Left colon (tissue), 2 donors: ENCODE measurements at regions not wholly inside any gene's neighbourhood (a gene's known extent, or its start where the extent isn't known, plus 50 kb on each side); places are given as distances from the start of the nearest gene placed in this dataset.

Source experiments
- ATAC-seq: fragments of 200-7000 bp; cut with Tn5 transposase; one replicate; pipeline ENCODE4 v1.9.1; 2020; ENCODE audit warnings: mild to moderate bottlenecking, moderate library complexity
- DNase-seq, 2 donors: peaks; one replicate each; pipeline ENCODE4 v3.0.0-alpha.2; 2020
- intact Hi-C, 2 donors: fragments of 100-400 bp; cut with DNase I in 1 of 2; cut with micrococcal nuclease in 1 of 2; formaldehyde crosslinking; loops; one replicate each; pipeline versions ENCODE4 v1.11.2 to v1.14.0; 2022; cut with DNase I, micrococcal nuclease
- donor health status: DM: no; HTN: no; CAD: no.
- donor health status: DM: yes; HTN: yes; CAD: no.

GRCh38 chr5:155460501-155460931 lies 447.0 kb downstream of the KIF4B start:
- intact Hi-C loops: no loop called here
- ATAC-seq: no peak
- DNase-seq: no peak

GRCh38 chr5:155461304-155461703 lies 447.7 kb downstream of the KIF4B start:
- intact Hi-C loops: no loop called here
- DNase-seq (no peak), ATAC-seq (no peak)

GRCh38 chr5:155466851-155467250 lies 453.3 kb downstream of the KIF4B start:
- intact Hi-C loops: no loop called here
- ATAC-seq (no peak), DNase-seq (no peak)

- no peak for ATAC-seq
- intact Hi-C loops: no loop called here
- DNase-seq: no peak
These were observed 457.5 kb downstream of the KIF4B start for GRCh38 chr5:155471027-155471426.

DNA sequence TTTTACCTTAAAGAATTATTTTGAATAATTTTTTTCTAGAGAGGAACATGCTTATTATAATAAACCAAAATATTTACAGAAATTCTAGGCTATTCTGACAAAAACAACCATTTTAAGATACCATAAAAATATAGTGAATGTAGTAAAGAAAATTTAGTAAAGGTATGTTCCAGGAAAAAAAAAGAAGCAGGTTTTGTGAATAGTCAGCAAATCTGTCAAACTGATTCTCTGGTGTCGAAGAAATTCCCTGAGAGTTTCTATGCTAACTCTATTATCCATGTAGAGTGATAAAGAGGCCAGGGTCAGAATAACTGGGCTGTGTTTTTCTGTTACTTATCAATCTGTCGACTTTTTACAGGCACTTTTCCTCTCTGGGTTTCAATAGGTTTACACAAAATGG lies 459.2 kb downstream of the KIF4B start:
- DNase-seq (no peak), ATAC-seq (no peak)
- intact Hi-C loops: no loop called here

GRCh38 chr5:155475318-155475717 lies 461.8 kb downstream of the KIF4B start:
- ATAC-seq (no peak), DNase-seq (no peak)
- intact Hi-C loops: no loop called here

- ATAC-seq (no peak), DNase-seq (no peak)
- intact Hi-C loops: no loop called here
These were observed 467.2 kb downstream of the KIF4B start for GRCh38 chr5:155480731-155481131.

DNA sequence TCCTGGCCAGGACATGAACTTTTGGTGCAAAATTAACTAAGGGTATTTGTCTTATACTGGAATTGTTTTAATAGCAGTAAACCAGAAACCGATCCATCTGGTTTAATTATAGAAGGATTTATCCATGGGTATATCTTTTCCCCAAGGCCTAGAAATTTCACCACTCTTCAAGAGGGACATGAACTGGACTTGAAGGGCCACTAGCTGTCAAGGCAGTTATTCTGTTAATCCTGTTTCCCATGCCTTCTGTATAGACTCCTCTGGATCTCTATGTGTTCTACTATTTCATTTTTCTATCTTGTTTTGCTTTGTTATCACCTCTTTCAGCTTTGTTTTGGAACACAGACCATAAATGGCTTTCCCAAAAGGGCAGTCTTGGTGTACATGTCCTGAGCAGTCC lies 467.6 kb downstream of the KIF4B start:
- ATAC-seq: no peak
- intact Hi-C loops: no loop called here

GRCh38 chr5:155482428-155482827 lies 468.9 kb downstream of the KIF4B start:
- intact Hi-C loops: no loop called here
- ATAC-seq (no peak), DNase-seq (no peak)

More for the DNA sequence above, 467.6 kb downstream of the KIF4B start:
- DNase-seq: no peak

GRCh38 chr5:155485386-155485785 lies 471.8 kb downstream of the KIF4B start:
- no peak for DNase-seq
- ATAC-seq: no peak

DNA sequence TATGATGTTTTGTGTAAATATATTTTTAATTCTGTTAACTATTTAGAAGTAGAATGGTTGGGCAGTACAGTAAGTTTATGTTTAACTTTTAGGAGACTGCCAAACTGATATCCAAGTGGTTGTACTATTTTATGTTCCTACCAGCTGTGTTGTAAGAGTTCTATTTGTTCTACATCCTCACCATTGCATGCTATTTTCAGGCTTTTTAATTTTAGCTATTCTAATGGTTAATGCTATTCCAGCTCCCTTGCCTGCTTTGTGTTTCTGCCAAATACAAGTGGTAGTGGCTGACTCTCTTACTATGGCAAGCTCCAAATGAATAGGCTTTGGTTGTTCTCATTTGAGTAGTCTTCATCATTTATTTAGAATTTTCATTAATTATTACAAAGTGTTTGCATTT lies 476.4 kb downstream of the KIF4B start:
- DNase-seq: no peak
- no peak for ATAC-seq
- intact Hi-C loops: no loop called here

More at GRCh38 chr5:155485386-155485785, 471.8 kb downstream of the KIF4B start:
- intact Hi-C loops: no loop called here

DNA sequence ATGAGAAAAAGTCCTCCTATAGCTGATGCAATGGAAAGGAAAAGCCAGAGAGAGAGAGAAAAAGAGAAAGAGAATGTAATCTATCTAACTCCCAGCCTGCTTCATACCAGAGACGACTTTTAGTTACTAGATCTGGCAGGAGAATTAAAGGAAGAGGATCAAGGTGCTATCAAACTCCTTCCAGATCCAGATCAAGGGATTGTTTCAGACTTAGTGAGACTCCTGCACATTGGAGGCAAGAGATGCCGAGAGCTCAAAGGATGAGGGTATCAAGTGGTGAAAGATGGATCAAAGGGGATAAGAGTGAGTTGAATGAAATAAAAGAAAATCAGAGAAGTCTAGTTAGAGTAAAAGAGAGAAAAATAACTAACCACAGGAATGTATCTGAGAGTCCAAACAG lies 478.6 kb downstream of the KIF4B start:
- no peak for ATAC-seq
- DNase-seq: no peak
- intact Hi-C loops: no loop called here

DNA sequence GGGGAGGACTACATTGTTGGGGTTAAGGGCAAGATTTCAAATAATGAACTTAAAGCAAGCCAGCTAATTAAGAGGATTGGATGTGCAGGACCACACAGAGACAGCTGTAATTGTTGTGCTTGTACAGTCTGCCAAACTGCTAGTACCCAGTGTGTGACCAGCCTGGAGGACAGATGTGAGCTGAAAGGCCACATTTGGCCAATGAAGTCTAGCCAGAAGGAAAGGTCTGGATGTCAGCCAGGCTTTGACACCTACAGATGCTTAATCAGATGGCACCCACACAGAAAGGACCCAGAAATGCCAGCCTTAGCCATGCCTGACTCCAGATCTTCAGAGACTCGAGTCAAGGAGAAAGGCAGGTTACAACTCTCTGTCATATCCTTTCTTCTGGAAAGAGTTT lies 491.1 kb downstream of the KIF4B start:
- intact Hi-C loops: no loop called here
- DNase-seq (no peak), ATAC-seq (no peak)

DNA sequence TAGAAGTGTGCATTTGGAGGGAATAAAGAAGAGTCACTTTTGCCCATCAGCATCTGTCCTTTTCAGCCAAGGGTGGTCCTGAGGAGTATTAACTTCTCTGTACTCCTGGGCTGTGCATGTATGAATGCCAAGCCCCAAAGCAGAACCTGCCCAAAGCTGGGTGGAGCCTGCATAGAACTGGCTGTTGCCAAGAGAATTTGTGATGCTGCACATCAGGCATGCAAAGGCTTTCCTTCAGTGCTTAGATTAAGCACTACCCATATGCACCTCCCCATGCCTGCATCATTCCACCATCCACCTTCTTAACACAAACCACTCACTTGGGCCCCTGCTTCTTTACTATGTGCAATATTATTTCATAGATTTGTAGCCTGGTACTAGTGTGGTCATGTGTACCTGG lies 493.8 kb downstream of the KIF4B start:
- ATAC-seq (no peak), DNase-seq (no peak)
- intact Hi-C loops: no loop called here

- no peak for DNase-seq
- no peak for ATAC-seq
- intact Hi-C loops: no loop called here
These were observed 495.1 kb downstream of the KIF4B start for GRCh38 chr5:155508673-155509072.

- DNase-seq (no peak), ATAC-seq (no peak)
- intact Hi-C loops: no loop called here
These were observed 498.8 kb downstream of the KIF4B start for GRCh38 chr5:155512329-155512728.

DNA sequence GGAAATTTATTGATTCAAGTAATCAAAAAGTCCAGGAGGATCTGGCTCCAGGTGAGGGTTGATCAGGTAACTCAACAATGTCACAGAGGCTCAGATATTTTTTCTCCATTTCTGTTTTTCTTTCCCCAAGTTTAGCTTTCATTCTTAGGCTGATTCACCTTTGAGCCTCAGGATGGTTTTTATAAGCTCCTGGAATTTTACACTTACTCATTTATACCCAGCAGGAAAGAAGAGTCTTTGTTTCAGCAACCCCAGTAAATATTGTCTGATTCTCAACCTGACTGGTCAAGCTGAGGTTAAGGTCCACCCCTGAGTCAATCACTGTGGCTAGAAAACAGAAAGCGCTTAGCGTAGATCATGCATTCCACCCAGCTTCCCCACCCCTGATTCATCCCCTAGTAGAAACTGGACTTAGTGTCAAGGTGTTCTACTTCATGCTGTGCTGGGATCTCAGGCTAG lies 500.6 kb downstream of the KIF4B start:
- no peak for DNase-seq
- no peak for ATAC-seq
- intact Hi-C loops: no loop called here

GRCh38 chr5:155522540-155522939 lies 509.0 kb downstream of the KIF4B start:
- no peak for DNase-seq
- ATAC-seq: no peak
- intact Hi-C loops: no loop called here

DNA sequence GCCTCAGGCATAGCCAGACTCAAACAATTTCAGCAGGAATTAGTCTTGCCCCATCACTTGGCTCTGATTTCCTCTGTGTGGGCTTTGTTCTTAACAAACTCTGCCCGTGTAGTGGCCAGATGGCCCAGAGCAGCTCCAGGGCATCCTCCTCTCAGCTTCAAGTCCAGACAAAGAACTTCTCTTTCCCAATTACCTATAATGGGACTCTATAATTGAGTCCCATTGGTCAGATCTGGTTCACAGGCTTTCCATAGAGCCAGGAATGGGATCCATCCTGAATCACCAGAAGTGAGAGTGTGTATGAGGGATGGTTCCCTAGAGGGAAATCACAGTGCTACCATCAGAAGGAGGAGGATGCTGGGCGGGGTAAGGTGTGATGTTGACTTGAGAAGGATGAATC lies 515.8 kb downstream of the KIF4B start:
- intact Hi-C loops: no loop called here
- DNase-seq: no peak
- ATAC-seq: no peak

DNA sequence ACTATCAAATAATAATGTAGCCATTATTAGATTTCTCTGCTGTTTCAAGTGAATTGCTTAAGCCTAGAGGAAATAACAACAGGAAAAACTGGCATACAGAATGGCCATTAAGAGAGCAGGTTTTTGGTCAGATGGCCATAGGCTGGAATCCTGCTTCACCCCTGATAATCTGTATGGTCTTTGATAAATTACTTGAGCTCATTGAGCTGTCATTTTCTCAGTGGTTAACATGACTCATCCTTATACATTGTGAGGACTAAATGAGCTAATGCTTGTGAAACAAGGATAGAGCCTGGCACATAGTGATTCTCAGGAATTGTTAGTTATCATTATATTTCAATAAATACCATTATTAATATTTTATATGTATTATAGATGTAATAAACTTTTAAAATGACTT lies 516.5 kb downstream of the KIF4B start:
- intact Hi-C loops: no loop called here
- DNase-seq (no peak), ATAC-seq (no peak)

DNA sequence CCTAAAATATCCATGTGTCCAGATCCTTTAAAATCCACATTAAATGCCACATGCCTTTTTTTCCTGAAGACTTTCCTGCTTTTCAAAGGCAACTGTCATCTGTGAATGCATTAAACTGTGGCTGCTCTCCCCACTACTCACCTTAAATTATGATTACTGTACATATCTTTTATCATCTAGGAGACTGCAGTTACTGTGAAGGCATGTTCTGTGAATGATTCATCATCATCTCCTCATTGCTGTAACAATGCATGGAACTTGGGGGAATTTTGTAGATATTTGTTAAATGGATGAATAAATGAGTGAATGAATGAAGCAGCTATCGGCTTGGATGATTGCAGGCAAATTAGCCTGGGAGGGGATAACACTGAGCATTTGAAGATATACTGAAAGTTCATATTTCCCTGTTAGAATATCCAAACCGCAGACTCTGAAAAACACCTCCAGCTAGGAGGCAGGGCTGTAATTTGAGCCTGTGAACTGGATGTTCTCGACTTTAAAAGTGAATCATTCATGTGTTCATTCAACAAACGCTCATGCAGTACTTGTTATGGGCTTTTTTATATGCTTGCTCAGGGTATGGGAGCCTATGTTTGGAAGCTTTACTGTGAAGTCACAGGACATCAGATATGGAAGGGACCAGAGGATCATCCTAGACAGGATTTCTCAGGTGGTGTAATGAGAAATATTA lies 519.2 kb downstream of the KIF4B start:
- no peak for ATAC-seq
- DNase-seq: no peak
- intact Hi-C loops: no loop called here
